ENCODE measurements at regions not wholly inside any gene's neighbourhood (a gene's known extent, or its start where the extent isn't known, plus 50 kb on each side); places are given as distances from the start of the nearest gene placed in this dataset.

DNA sequence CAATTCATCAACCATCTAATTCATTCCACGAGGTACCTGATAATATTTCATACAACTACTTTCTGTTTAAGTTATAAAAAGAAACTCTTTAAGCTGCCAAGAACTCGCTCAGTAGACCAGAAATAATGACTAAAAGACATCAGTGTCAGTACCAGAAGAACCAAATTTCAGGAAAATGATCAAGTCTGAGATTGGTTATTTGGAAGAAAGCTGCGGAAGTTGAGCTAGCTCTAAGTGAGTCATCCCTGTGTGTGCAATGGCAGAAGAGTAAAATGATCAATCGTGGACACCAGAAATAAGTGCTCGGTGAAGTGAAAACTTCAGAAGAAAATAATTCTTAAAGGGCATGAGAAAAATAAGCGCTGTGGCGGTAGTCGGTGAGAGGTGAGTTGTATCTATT, 933.2 kb upstream of the CHORDC1 start:
- Mint-ChIP-seq H3K4me3 (no peak overlapping the region), H3K27me3 (no peaks in the 10 kb centered on the region), H3K4me1 (no peaks in the 10 kb centered on the region), H3K9me3 (ENCODE audit: insufficient read depth) (peaks cover 6% of the 10 kb centered on the region), H3K27ac (no peak overlapping the region)
- Histone ChIP-seq H2AFZ (ENCODE audit: insufficient read depth, low read depth, low read length, poor library complexity, severe bottlenecking) (no peak overlapping the region), H3K79me2 (ENCODE audit: control insufficient read depth, insufficient read depth, low read length) (no peaks in the 10 kb centered on the region), H3K36me3 (replicated peaks in 1 of 2; ENCODE audit: control extremely low read depth in 1 of 2, control insufficient read depth in 1 of 2, extremely low read depth in 1 of 2, insufficient read depth in 2 of 2, low read length in 1 of 2) (no peaks in the 10 kb centered on the region), H4K20me1 (ENCODE audit: control insufficient read depth, insufficient read depth, low read length, poor library complexity, severe bottlenecking) (no peaks in the 10 kb centered on the region), H3K27ac (ENCODE audit: low read length in 2 of 2) (no peak overlapping the region), H3K4me2 (replicated peaks; ENCODE audit: low read depth, low read length, poor library complexity, severe bottlenecking) (no peak overlapping the region), H3K9ac (ENCODE audit: low read length) (no peak overlapping the region), H3K4me3 (ENCODE audit: control extremely low read depth in 1 of 5, extremely low read depth in 1 of 5, insufficient read depth in 1 of 5, low read depth in 2 of 5, low read length in 4 of 5) (no peak overlapping the region), H3K9me3 (ENCODE audit: control extremely low read depth in 1 of 3, control insufficient read depth in 2 of 3, insufficient read depth in 1 of 3, low read length in 2 of 3) (peaks cover 0 to 6% (median 3%) of the 10 kb centered on the region in 3 donors), H3K27me3 (replicated peaks in 1 of 4; ENCODE audit: control extremely low read depth in 1 of 4, control insufficient read depth in 3 of 4, insufficient read depth in 4 of 4, low read length in 3 of 4) (no peaks in the 10 kb centered on the region), H3K4me1 (ENCODE audit: control insufficient read depth in 2 of 2, insufficient read depth in 2 of 2, low read length in 2 of 2) (no peaks in the 10 kb centered on the region)
- WGBS (ENCODE audit: insufficient coverage), result 100% methylated on average over 2 of the region's 8 CpGs
- TF ChIP-seq EZH2 (IDR thresholded peaks at IDR 0.05; ENCODE audit: borderline replicate concordance, insufficient read depth, low read depth, low read length, poor library complexity, severe bottlenecking), result no peak
- no peak for TF ChIP-seq CTCF (IDR thresholded peaks at IDR 0.05)
- no peak for DNase-seq
- no peak for ATAC-seq (ENCODE audit: low read depth)
- CTCF ChIA-PET, result no interaction called here
- intact Hi-C loops (cut with micrococcal nuclease), result no loop called here
- POLR2A ChIA-PET, result no interaction called here

GRCh38 chr11:91147885-91148284, 925.0 kb upstream of the CHORDC1 start:
- Histone ChIP-seq H3K4me1 (ENCODE audit: control insufficient read depth in 2 of 2, insufficient read depth in 2 of 2, low read length in 2 of 2) (no peaks in the 10 kb centered on the region), H3K9ac (ENCODE audit: low read length) (no peak overlapping the region), H3K36me3 (replicated peaks in 1 of 2; ENCODE audit: control extremely low read depth in 1 of 2, control insufficient read depth in 1 of 2, extremely low read depth in 1 of 2, insufficient read depth in 2 of 2, low read length in 1 of 2) (no peaks in the 10 kb centered on the region), H3K79me2 (ENCODE audit: control insufficient read depth, insufficient read depth, low read length) (no peaks in the 10 kb centered on the region), H3K4me3 (ENCODE audit: control extremely low read depth in 1 of 5, extremely low read depth in 1 of 5, insufficient read depth in 1 of 5, low read depth in 2 of 5, low read length in 4 of 5) (no peak overlapping the region), H3K9me3 (ENCODE audit: control extremely low read depth in 1 of 3, control insufficient read depth in 2 of 3, insufficient read depth in 1 of 3, low read length in 2 of 3) (peaks cover 0 to 6% (median 3%) of the 10 kb centered on the region in 3 donors), H3K27me3 (replicated peaks in 1 of 4; ENCODE audit: control extremely low read depth in 1 of 4, control insufficient read depth in 3 of 4, insufficient read depth in 4 of 4, low read length in 3 of 4) (no peaks in the 10 kb centered on the region), H3K4me2 (replicated peaks; ENCODE audit: low read depth, low read length, poor library complexity, severe bottlenecking) (no peak overlapping the region), H3K27ac (ENCODE audit: low read length in 2 of 2) (no peak overlapping the region), H2AFZ (ENCODE audit: insufficient read depth, low read depth, low read length, poor library complexity, severe bottlenecking) (no peak overlapping the region), H4K20me1 (ENCODE audit: control insufficient read depth, insufficient read depth, low read length, poor library complexity, severe bottlenecking) (no peaks in the 10 kb centered on the region)
- Mint-ChIP-seq H3K9me3 (ENCODE audit: insufficient read depth) (peaks cover 3% of the 10 kb centered on the region), H3K4me1 (no peaks in the 10 kb centered on the region), H3K27me3 (no peaks in the 10 kb centered on the region), H3K4me3 (no peak overlapping the region), H3K27ac (no peak overlapping the region)
- TF ChIP-seq CTCF (IDR thresholded peaks at IDR 0.05) (no peak), EZH2 (IDR thresholded peaks at IDR 0.05; ENCODE audit: borderline replicate concordance, insufficient read depth, low read depth, low read length, poor library complexity, severe bottlenecking) (no peak)
- no CpG with 5 or more reads among the region's 2 CpGs for WGBS (ENCODE audit: insufficient coverage)
- DNase-seq (no peak), ATAC-seq (ENCODE audit: low read depth) (no peak)
- CTCF ChIA-PET, result no interaction called here
- intact Hi-C loops (cut with micrococcal nuclease), result no loop called here
- POLR2A ChIA-PET, result no interaction called here
